ENCODE measurements at regions not wholly inside any gene's neighbourhood (a gene's known extent, or its start where the extent isn't known, plus 50 kb on each side); places are given as distances from the start of the nearest gene placed in this dataset.

- no peak for DNase-seq
These were observed 89.8 kb downstream of the UNCX start for GRCh38 chr7:1322240-1323110.

- DNase-seq, result no peak
These were observed 90.7 kb downstream of the UNCX start for GRCh38 chr7:1323178-1324027.

- DNase-seq, result no peak
These were observed 91.6 kb downstream of the UNCX start for GRCh38 chr7:1324028-1324900.

- no peak for DNase-seq
These were observed 92.6 kb downstream of the UNCX start for GRCh38 chr7:1325246-1325645.

GRCh38 chr7:1325646-1326510 is 93.2 kb downstream of the UNCX start:
- DNase-seq, result peak; percentile 8

- no peak for DNase-seq
These were observed 93.8 kb downstream of the UNCX start for GRCh38 chr7:1326511-1326785.

GRCh38 chr7:1329261-1329660 is 96.6 kb downstream of the UNCX start:
- DNase-seq, result no peak

- no peak for DNase-seq
These were observed 97.5 kb downstream of the UNCX start for GRCh38 chr7:1329966-1330800.

- DNase-seq, result no peak
These were observed 98.2 kb downstream of the UNCX start for GRCh38 chr7:1330801-1331425.

GRCh38 chr7:1331561-1332467 is 99.1 kb downstream of the UNCX start:
- DNase-seq, result no peak

GRCh38 chr7:1336509-1336908 is 103.8 kb downstream of the UNCX start:
- DNase-seq, result no peak

GRCh38 chr7:1339611-1340010 is 106.9 kb downstream of the UNCX start:
- DNase-seq, result no peak

GRCh38 chr7:1340031-1340430 is 107.4 kb downstream of the UNCX start:
- no peak for DNase-seq

GRCh38 chr7:1340461-1341360 is 108.0 kb downstream of the UNCX start:
- no peak for DNase-seq

GRCh38 chr7:1341361-1342089 is 108.9 kb downstream of the UNCX start:
- DNase-seq, result no peak

- DNase-seq, result peak; percentile 9
These were observed 109.5 kb downstream of the UNCX start for GRCh38 chr7:1342090-1342640.

- no peak for DNase-seq
These were observed 110.9 kb downstream of the UNCX start for GRCh38 chr7:1343551-1343950.

- no peak for DNase-seq
These were observed 111.7 kb downstream of the UNCX start for GRCh38 chr7:1344421-1344820.
